HCT116 (cell line): ENCODE measurements at regions not wholly inside any gene's neighbourhood (a gene's known extent, or its start where the extent isn't known, plus 50 kb on each side); places are given as distances from the start of the nearest gene placed in this dataset.

Experiments
- ATAC-seq: fragments of 200-7000 bp; cut with Tn5 transposase; 2 replicates; pipeline ENCODE4 v1.9.1; 2020; ENCODE audit warnings: mild to moderate bottlenecking, moderate library complexity
- BruUV-seq: library from RNA; stranded (reverse); fragments of 400-500 nt; replicated peaks from 2 replicates; lab custom pipeline; 2021; lab: Mats Ljungman, UMichigan
- CTCF ChIA-PET: fragments of 300-600 bp; sonication (Branson Sonifier 250); formaldehyde crosslinking; loops from one replicate; lab custom pipeline; 2021; ENCODE audit warnings: antibody characterized with exemption; lab: Charles Lee
- POLR2A ChIA-PET: fragments of 300-600, 350-600 bp; sonication (Branson Sonifier 250); formaldehyde crosslinking; loops from one replicate; lab custom pipeline; 2021; ENCODE audit warnings: antibody characterized with exemption; lab: Charles Lee
- RAD21 ChIA-PET, 2 experiments: fragments of 300-600 bp; sonication (Branson Sonifier 250); formaldehyde crosslinking; loops; one replicate each; lab custom pipeline; 2023; ENCODE audit warnings: low total read pairs in 2 of 2; ENCODE audit not compliant: uncharacterized antibody in 2 of 2, unreplicated experiment in 2 of 2, low non-redundant PET in 1 of 2; lab: Charles Lee
- DNase-seq: peaks from one replicate; pipeline ENCODE4 v3.0.0-alpha.2; 2010; ENCODE audit warnings: low read depth, low spot score
- H2AFZ ChIP-seq: fragments of 200-600 bp; shearing (Covaris generic), sonication (generic); 2 replicates; pipeline ENCODE4 v1.6.1; 2017; ENCODE audit warnings: low read depth, mixed run types, mixed read lengths, antibody characterized with exemption, low read length; ENCODE audit not compliant: poor library complexity, severe bottlenecking
- H3K27ac ChIP-seq: 2 replicates; pipeline ENCODE4 v1.5.1; 2012; ENCODE audit warnings: low read depth, low read length
- H3K27me3 ChIP-seq: fragments of 200-600 bp; sonication (generic); 2 replicates; pipeline ENCODE4 v1.6.1; 2016; ENCODE audit warnings: mixed run types, low read length, mixed read lengths; ENCODE audit not compliant: insufficient read depth
- H3K36me3 ChIP-seq, 2 experiments: fragments of 200-500 bp in 1 of 2; fragments of 200-600 bp in 1 of 2; sonication (Bioruptor generic) in 1 of 2; sonication (generic) in 1 of 2; 2 replicates each; pipeline versions ENCODE4 v1.5.1 to v1.6.1; 2014 to 2016; ENCODE audit warnings: low read length in 2 of 2, inconsistent platforms in 1 of 2, mixed read lengths in 1 of 2, mixed run types in 1 of 2; ENCODE audit not compliant: insufficient read depth in 2 of 2, control insufficient read depth in 1 of 2
- H3K4me1 ChIP-seq, 2 experiments: fragments of 200-600 bp in 1 of 2; sonication (generic) in 1 of 2; 2 replicates each; pipeline versions ENCODE4 v1.5.1 to v1.6.1; 2012 to 2017; ENCODE audit warnings: low read length in 2 of 2, inconsistent platforms in 1 of 2, mild to moderate bottlenecking in 1 of 2, mixed read lengths in 1 of 2, mixed run types in 1 of 2, moderate library complexity in 1 of 2; ENCODE audit not compliant: insufficient read depth in 2 of 2, control insufficient read depth in 1 of 2
- H3K4me2 ChIP-seq: fragments of 200-600 bp; sonication (generic); 2 replicates; pipeline ENCODE4 v1.6.1; 2017; ENCODE audit warnings: mixed run types, low read length, mixed read lengths
- H3K4me3 ChIP-seq, 2 experiments: fragments of 200-600 bp in 1 of 2; sonication (generic) in 1 of 2; replicated peaks in 1 of 2; 2 replicates each; pipeline ENCODE4 v1.5.1; 2011 to 2016; ENCODE audit warnings: low read length in 2 of 2, control low read depth in 1 of 2, low read depth in 1 of 2, mild to moderate bottlenecking in 1 of 2, mixed read lengths in 1 of 2, mixed run types in 1 of 2
- H3K79me2 ChIP-seq: fragments of 200-600 bp; sonication (generic); 2 replicates; pipeline ENCODE4 v1.6.1; 2017; ENCODE audit warnings: mild to moderate bottlenecking, mixed run types, low read length, moderate library complexity, mixed read lengths; ENCODE audit not compliant: insufficient read depth
- H3K9ac ChIP-seq: fragments of 200-600 bp; sonication (generic); 2 replicates; pipeline ENCODE4 v1.6.1; 2016; ENCODE audit warnings: low read length, mixed read lengths
- H3K9me2 ChIP-seq: fragments of 200-600 bp; sonication (generic), shearing (Covaris generic); 2 replicates; pipeline ENCODE4 v1.6.1; 2017; ENCODE audit warnings: mixed run types, mild to moderate bottlenecking, moderate library complexity; ENCODE audit not compliant: insufficient read depth
- H3K9me3 ChIP-seq, 2 experiments: fragments of 200-500 bp in 1 of 2; fragments of 200-600 bp in 1 of 2; sonication (Bioruptor generic) in 1 of 2; sonication (generic) in 1 of 2; 2 replicates each; pipeline ENCODE4 v1.6.1; 2014 to 2017; ENCODE audit warnings: low read length in 2 of 2, mixed read lengths in 2 of 2, inconsistent platforms in 1 of 2, low read depth in 1 of 2, mild to moderate bottlenecking in 1 of 2, mixed run types in 1 of 2, moderate library complexity in 1 of 2; ENCODE audit not compliant: control insufficient read depth in 1 of 2, insufficient read depth in 1 of 2
- H4K20me1 ChIP-seq: fragments of 200-600 bp; sonication (generic), shearing (Covaris generic); 2 replicates; pipeline ENCODE4 v1.6.1; 2017; ENCODE audit warnings: mixed run types, mild to moderate bottlenecking, moderate library complexity; ENCODE audit not compliant: insufficient read depth
- ATF3 ChIP-seq: IDR thresholded peaks from 2 replicates; pipeline ENCODE4 v1.6.1; 2012
- CBX3 ChIP-seq: IDR thresholded peaks from 2 replicates; pipeline ENCODE4 v1.6.1; 2012; ENCODE audit warnings: low read depth
- CEBPB ChIP-seq: IDR thresholded peaks from 2 replicates; pipeline ENCODE4 v1.6.1; 2012; ENCODE audit warnings: low read depth
- EGR1 ChIP-seq: IDR thresholded peaks from 2 replicates; pipeline ENCODE4 v1.6.1; 2012; ENCODE audit warnings: low read depth
- ELF1 ChIP-seq: IDR thresholded peaks from 2 replicates; pipeline ENCODE4 v1.6.1; 2012; ENCODE audit warnings: low read depth, borderline replicate concordance
- EZH2 ChIP-seq: fragments of 200-600 bp; sonication (generic); IDR thresholded peaks from 2 replicates; pipeline ENCODE4 v1.6.1; 2017; ENCODE audit warnings: antibody characterized with exemption, mixed run types
- EZH2phosphoT487 ChIP-seq: fragments of 200-600 bp; IDR thresholded peaks from 2 replicates; pipeline ENCODE4 v1.6.1; 2018; ENCODE audit warnings: antibody characterized with exemption, borderline replicate concordance
- FOSL1 ChIP-seq: IDR thresholded peaks from 2 replicates; pipeline ENCODE4 v1.6.1; 2012; ENCODE audit warnings: low read depth
- POLR2A ChIP-seq: IDR thresholded peaks from 2 replicates; pipeline ENCODE4 v1.7.0; 2011; ENCODE audit warnings: borderline replicate concordance; ENCODE audit not compliant: insufficient read depth, insufficient read length; ENCODE audit errors: extremely low read depth
- POLR2AphosphoS5 ChIP-seq: IDR thresholded peaks from 2 replicates; pipeline ENCODE4 v1.6.1; 2011; ENCODE audit warnings: mild to moderate bottlenecking, low read depth, low read length, moderate library complexity
- SIN3A ChIP-seq: IDR thresholded peaks from 2 replicates; pipeline ENCODE4 v1.6.1; 2012; ENCODE audit warnings: low read depth
- SP1 ChIP-seq: IDR thresholded peaks from 2 replicates; pipeline ENCODE4 v1.6.1; 2012; ENCODE audit warnings: low read depth
- SRF ChIP-seq: IDR thresholded peaks from 2 replicates; pipeline ENCODE4 v1.6.1; 2012; ENCODE audit warnings: low read depth
- TCF7L2 ChIP-seq: IDR thresholded peaks from 2 replicates; pipeline ENCODE4 v1.7.0; 2011; ENCODE audit warnings: borderline replicate concordance, inconsistent platforms; ENCODE audit not compliant: insufficient read depth, insufficient read length; ENCODE audit errors: extremely low read depth
- intact Hi-C: fragments of 100-400 bp; cut with micrococcal nuclease; formaldehyde crosslinking; loops from 2 replicates; pipeline ENCODE4 v1.10.0; 2022
- TF ChIP-seq, protein P1 (sequence below): IDR thresholded peaks from 2 replicates; pipeline ENCODE4 v1.6.1; 2011; ENCODE audit warnings: mild to moderate bottlenecking, low read length, moderate library complexity; ENCODE audit not compliant: insufficient replicate concordance; ENCODE audit errors: extremely low read depth
- TF ChIP-seq, protein P2 (sequence below), 3 experiments: fragments of 200-600 bp in 1 of 3; sonication (generic) in 1 of 3; IDR thresholded peaks in 2 of 3; conservative IDR thresholded peaks in 1 of 3; 2 replicates each; pipeline ENCODE4 v1.5.1; 2012 to 2017; ENCODE audit warnings: low read depth in 2 of 3, low read length in 2 of 3, antibody characterized with exemption in 1 of 3, borderline replicate concordance in 1 of 3, control low read depth in 1 of 3, mild to moderate bottlenecking in 1 of 3, mixed read lengths in 1 of 3, mixed run types in 1 of 3, moderate library complexity in 1 of 3; ENCODE audit not compliant: insufficient read depth in 1 of 3

- TF ChIP-seq, protein P1, sequence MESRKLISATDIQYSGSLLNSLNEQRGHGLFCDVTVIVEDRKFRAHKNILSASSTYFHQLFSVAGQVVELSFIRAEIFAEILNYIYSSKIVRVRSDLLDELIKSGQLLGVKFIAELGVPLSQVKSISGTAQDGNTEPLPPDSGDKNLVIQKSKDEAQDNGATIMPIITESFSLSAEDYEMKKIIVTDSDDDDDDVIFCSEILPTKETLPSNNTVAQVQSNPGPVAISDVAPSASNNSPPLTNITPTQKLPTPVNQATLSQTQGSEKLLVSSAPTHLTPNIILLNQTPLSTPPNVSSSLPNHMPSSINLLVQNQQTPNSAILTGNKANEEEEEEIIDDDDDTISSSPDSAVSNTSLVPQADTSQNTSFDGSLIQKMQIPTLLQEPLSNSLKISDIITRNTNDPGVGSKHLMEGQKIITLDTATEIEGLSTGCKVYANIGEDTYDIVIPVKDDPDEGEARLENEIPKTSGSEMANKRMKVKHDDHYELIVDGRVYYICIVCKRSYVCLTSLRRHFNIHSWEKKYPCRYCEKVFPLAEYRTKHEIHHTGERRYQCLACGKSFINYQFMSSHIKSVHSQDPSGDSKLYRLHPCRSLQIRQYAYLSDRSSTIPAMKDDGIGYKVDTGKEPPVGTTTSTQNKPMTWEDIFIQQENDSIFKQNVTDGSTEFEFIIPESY, result no peak
- TF ChIP-seq TCF7L2 (no peak), SRF (no peak), CEBPB (no peak)
Measured at GRCh38 chr16:85264752-85265151, 152.5 kb upstream of the CIBAR2 start (continued).

GRCh38 chr16:85265161-85265784, 153.0 kb upstream of the CIBAR2 start:
- no peak overlapping the region for H2AFZ ChIP-seq
- no TSS peak for BruUV-seq
- POLR2A ChIA-PET, result no interaction called here

More at GRCh38 chr16:85265161-85265784, 153.0 kb upstream of the CIBAR2 start:
- TF ChIP-seq SIN3A (no peak), POLR2AphosphoS5 (no peak), EZH2 (no peak), EZH2phosphoT487 (no peak), SP1 (no peak), EGR1 (no peak), CEBPB (no peak), ELF1 (no peak), CBX3 (no peak), POLR2A (no peak), ATF3 (no peak), FOSL1 (no peak), TCF7L2 (no peak)
- TF ChIP-seq, protein P2, sequence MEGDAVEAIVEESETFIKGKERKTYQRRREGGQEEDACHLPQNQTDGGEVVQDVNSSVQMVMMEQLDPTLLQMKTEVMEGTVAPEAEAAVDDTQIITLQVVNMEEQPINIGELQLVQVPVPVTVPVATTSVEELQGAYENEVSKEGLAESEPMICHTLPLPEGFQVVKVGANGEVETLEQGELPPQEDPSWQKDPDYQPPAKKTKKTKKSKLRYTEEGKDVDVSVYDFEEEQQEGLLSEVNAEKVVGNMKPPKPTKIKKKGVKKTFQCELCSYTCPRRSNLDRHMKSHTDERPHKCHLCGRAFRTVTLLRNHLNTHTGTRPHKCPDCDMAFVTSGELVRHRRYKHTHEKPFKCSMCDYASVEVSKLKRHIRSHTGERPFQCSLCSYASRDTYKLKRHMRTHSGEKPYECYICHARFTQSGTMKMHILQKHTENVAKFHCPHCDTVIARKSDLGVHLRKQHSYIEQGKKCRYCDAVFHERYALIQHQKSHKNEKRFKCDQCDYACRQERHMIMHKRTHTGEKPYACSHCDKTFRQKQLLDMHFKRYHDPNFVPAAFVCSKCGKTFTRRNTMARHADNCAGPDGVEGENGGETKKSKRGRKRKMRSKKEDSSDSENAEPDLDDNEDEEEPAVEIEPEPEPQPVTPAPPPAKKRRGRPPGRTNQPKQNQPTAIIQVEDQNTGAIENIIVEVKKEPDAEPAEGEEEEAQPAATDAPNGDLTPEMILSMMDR (IDR thresholded peaks at IDR 0.05 in 2 of 3, conservative IDR thresholded peaks at IDR 0.05 in 1 of 3; ENCODE audit: borderline replicate concordance in 1 of 3, insufficient read depth in 1 of 3, low read depth in 2 of 3, low read length in 2 of 3), result no peak
- DNase-seq (no peak), ATAC-seq (no peak)
- intact Hi-C loops, result no loop called here
- Histone ChIP-seq H3K27me3 (no peaks in the 10 kb centered on the region), H3K9me2 (no peaks in the 10 kb centered on the region), H3K4me1 (no peaks in the 10 kb centered on the region), H3K36me3 (no peaks in the 10 kb centered on the region), H3K4me3 (no peak overlapping the region), H3K4me2 (no peak overlapping the region), H3K27ac (no peak overlapping the region), H3K9ac (no peak overlapping the region), H4K20me1 (no peaks in the 10 kb centered on the region), H3K9me3 (no peaks in the 10 kb centered on the region), H3K79me2 (no peaks in the 10 kb centered on the region)
- ChIA-PET CTCF (no interaction called here), RAD21 (no interaction called here)
